IPS DF 6.9 (cell line): ENCODE measurements at regions not wholly inside any gene's neighbourhood (a gene's known extent, or its start where the extent isn't known, plus 50 kb on each side); places are given as distances from the start of the nearest gene placed in this dataset.
"Not testable (repeated sequence)": the region's sequence is repeated elsewhere in the genome, so short reads cannot be mapped to it uniquely, and the experiment has no call there.

ENCODE experiments used
- DNase-seq: peaks from one replicate; pipeline ENCODE4 v3.0.0-alpha.2; 2013; ENCODE audit warnings: low read depth, low spot score
- H3K27ac ChIP-seq: one replicate; pipeline ENCODE4 v1.5.1; 2013; ENCODE audit warnings: low read length, control low read depth
- H3K27me3 ChIP-seq: 2 replicates; pipeline ENCODE4 v1.6.1; 2013; ENCODE audit warnings: mild to moderate bottlenecking, low read length; ENCODE audit not compliant: control insufficient read depth, insufficient read depth
- H3K36me3 ChIP-seq: 2 replicates; pipeline ENCODE4 v1.6.1; 2013; ENCODE audit warnings: low read length; ENCODE audit not compliant: control insufficient read depth, insufficient read depth
- H3K4me1 ChIP-seq: 2 replicates; pipeline ENCODE4 v1.6.1; 2013; ENCODE audit warnings: low read length; ENCODE audit not compliant: control insufficient read depth, insufficient read depth
- H3K4me3 ChIP-seq: 2 replicates; pipeline ENCODE4 v1.5.1; 2013; ENCODE audit warnings: mild to moderate bottlenecking, low read length
- H3K9me3 ChIP-seq: 2 replicates; pipeline ENCODE4 v1.6.1; 2013; ENCODE audit warnings: low read length, inconsistent platforms; ENCODE audit not compliant: control insufficient read depth, insufficient read depth
- WGBS: extraction: QIAGEN DNeasy Blood & Tissue Kit; methylation state at CpG from one replicate; pipeline ENCODE4 v1.1.7; 2013; ENCODE audit warnings: mixed read lengths, missing lambda C conversion rate; ENCODE audit not compliant: insufficient read length, insufficient coverage; 5-methylcytosine and 5-hydroxymethylcytosine counted together

DNA sequence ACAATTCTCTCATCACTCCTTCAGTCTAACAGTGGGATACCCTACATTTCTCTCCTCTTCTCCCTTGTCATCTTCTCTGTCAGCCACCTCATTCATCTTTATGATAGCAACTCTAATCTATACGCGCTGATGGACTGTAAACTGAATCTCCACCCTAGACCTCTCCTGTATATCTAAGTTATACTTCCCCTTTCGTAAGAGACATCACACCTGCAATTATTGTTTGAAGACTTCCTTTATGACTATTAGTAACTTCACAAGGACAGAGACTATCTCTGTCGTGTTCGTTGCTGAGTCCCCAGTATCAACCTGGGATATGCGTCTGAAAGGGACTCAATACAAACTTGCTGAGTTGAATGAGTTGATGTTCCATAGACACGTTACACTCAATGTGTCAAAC, 263.2 kb downstream of the IRS1 start:
- no CpG with 5 or more reads among the region's 7 CpGs for WGBS
- no peak for DNase-seq

DNA sequence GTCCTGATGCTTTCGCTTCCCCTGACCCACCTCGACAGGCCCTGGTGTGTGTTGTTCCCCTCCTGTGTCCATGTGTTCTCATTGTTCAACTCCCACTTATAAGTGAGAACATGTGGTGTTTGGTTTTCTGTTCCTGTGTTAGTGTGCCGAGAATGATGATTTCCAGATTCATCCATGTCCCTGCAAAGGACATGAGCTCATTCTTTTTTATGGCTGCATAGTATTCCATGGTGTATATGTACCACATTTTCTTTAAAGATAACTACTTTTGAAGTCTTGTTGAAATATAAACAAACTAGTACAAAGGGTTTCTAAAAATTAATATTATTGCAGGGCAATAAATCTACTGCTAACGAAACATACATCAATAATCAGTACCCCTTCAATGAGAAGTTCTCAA, 266.6 kb downstream of the IRS1 start:
- not testable (repeated sequence) for H3K27me3 ChIP-seq, H3K4me1 ChIP-seq, H3K4me3 ChIP-seq, DNase-seq, H3K27ac ChIP-seq, H3K9me3 ChIP-seq, H3K36me3 ChIP-seq
- WGBS = no CpG with 5 or more reads among the region's 4 CpGs

More for the DNA sequence above, 263.2 kb downstream of the IRS1 start:
- no peak overlapping the region for H3K4me3 ChIP-seq
- no peaks in the 10 kb centered on the region for H3K9me3 ChIP-seq
- no peaks in the 10 kb centered on the region for H3K36me3 ChIP-seq
- no peaks in the 10 kb centered on the region for H3K4me1 ChIP-seq
- no peaks in the 10 kb centered on the region for H3K27me3 ChIP-seq
- no peak overlapping the region for H3K27ac ChIP-seq

DNA sequence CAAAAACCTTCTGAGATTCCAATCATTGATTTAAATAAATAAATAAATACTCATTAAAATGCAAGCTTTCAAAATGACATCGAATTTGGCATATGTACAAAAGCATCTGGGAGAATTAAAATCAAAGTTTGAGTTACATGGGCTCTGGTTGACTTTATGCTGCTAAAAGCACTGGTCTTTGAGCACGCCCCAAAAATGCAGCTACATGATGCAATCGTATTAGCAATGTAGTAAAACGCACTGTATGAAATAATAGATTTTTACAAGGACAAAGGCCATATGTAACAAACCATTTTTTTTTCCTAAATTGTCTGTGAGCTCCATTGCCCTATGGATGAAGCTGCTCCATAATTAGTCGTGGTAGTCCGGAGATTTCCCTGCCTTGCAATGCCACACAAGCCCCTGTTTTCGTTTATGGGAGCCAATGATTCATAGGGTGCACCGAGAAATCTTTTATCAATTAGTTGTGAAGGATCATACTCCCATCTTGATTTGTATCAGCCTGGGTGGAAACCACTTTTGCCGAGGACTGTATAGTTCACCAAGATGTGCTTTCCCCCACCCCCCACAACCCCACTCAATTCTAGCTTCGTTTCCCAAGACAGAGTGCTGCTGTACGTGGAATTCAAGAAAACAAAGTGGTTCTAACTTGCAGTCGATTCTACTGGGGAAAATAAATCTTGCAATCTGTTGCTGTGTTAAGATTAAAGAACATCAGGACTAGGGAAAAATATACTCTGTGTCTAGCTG, 268.4 kb downstream of the IRS1 start:
- Histone ChIP-seq H3K4me1 (no peaks in the 10 kb centered on the region), H3K36me3 (no peaks in the 10 kb centered on the region), H3K4me3 (no peak overlapping the region), H3K27me3 (no peaks in the 10 kb centered on the region), H3K27ac (no peak overlapping the region), H3K9me3 (no peaks in the 10 kb centered on the region)
- DNase-seq = no peak
- WGBS = no CpG with 5 or more reads among the region's 12 CpGs

DNA sequence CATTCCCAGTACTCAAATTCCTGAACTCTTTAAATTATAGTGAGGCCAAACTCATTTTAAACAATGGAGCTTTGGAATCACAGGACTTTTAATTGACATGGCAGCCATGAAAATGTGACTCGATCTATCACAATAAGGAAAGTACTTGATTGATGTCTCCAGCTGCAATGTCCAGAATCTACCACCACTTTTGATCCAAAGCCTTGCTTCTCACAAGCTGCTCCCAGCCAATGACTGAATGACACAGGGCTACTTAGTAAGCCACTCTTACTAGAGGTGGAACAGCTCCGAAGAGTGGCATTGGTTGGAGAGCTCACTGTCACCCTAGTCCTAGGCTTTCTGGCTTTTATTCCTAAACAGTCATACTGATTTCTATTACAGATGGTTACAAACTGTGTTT, 270.1 kb downstream of the IRS1 start:
- no CpG with 5 or more reads among the region's 2 CpGs for WGBS
- DNase-seq = no peak
- no peaks in the 10 kb centered on the region for H3K4me1 ChIP-seq

GRCh38 chr2:226526716-226527115, 272.9 kb downstream of the IRS1 start:
- Histone ChIP-seq H3K4me3 (no peak overlapping the region), H3K4me1 (no peaks in the 10 kb centered on the region), H3K36me3 (no peaks in the 10 kb centered on the region), H3K9me3 (no peaks in the 10 kb centered on the region), H3K27ac (no peak overlapping the region), H3K27me3 (no peaks in the 10 kb centered on the region)
- no peak for DNase-seq
- WGBS = no CpG with 5 or more reads among the region's 3 CpGs

More for the DNA sequence above, 270.1 kb downstream of the IRS1 start:
- no peak overlapping the region for H3K27ac ChIP-seq
- H3K36me3 ChIP-seq = no peaks in the 10 kb centered on the region
- H3K4me3 ChIP-seq = no peak overlapping the region
- H3K27me3 ChIP-seq = no peaks in the 10 kb centered on the region
- H3K9me3 ChIP-seq = no peaks in the 10 kb centered on the region

DNA sequence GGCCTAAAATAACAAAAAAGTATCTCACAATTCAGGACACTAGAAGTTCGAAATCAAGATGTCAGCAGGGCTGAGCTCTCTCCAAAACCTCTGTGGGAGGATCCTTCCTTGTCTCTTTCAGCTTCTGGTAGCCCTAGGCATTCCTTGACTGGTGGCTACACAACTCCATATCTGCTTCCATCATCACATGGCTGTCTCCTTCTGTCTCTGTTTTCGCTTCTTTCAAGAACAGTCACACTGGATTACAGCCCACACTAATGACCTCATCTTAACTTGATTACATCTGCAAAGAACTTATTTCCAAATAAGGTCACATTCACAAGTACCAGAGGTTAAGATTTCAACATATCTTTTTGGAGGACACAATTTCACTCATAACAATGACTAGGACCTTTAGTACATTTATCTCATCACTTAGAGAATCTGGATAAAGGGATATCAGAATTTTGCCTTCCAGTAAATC, 275.2 kb downstream of the IRS1 start:
- Histone ChIP-seq H3K27ac (no peak overlapping the region), H3K36me3 (no peaks in the 10 kb centered on the region), H3K4me3 (no peak overlapping the region), H3K27me3 (no peaks in the 10 kb centered on the region), H3K4me1 (no peaks in the 10 kb centered on the region), H3K9me3 (no peaks in the 10 kb centered on the region)
- no CpG with 5 or more reads among the region's 2 CpGs for WGBS
- DNase-seq = no peak

DNA sequence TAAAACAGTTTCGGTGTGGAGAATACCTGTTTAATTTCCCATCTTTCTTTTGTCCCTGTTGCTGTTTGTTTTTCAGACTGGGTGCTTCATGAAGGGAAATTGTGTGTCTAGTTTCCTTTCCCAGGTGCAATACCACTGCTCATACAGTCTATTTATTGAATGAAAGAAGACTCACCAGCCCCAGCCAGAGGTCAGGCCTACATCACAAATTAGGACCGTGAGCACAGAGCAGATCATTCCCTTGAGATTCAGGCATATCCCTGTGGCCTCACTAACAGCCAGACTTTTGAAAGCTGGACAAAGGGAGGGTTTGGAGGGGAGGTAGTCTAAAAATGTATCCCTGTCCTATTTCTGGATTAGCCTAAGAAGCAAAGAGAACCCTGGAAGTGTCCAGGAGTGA, 278.9 kb downstream of the IRS1 start:
- H3K4me1 ChIP-seq = no peaks in the 10 kb centered on the region
- H3K27me3 ChIP-seq = no peaks in the 10 kb centered on the region
- no peak overlapping the region for H3K4me3 ChIP-seq
- DNase-seq = no peak
- WGBS = no CpG with 5 or more reads among the region's 2 CpGs
- H3K27ac ChIP-seq = no peak overlapping the region
- no peaks in the 10 kb centered on the region for H3K36me3 ChIP-seq
- H3K9me3 ChIP-seq = no peaks in the 10 kb centered on the region

GRCh38 chr2:226515344-226516055, 284.1 kb downstream of the IRS1 start:
- Histone ChIP-seq H3K4me3 (no peak overlapping the region), H3K4me1 (no peaks in the 10 kb centered on the region), H3K36me3 (no peaks in the 10 kb centered on the region), H3K9me3 (no peaks in the 10 kb centered on the region), H3K27me3 (no peaks in the 10 kb centered on the region), H3K27ac (no peak overlapping the region)
- WGBS = no CpG with 5 or more reads among the region's 4 CpGs
- no peak for DNase-seq

GRCh38 chr2:226514895-226515294, 284.7 kb downstream of the IRS1 start:
- no CpG with 5 or more reads among the region's 1 CpG for WGBS
- Histone ChIP-seq H3K9me3 (no peaks in the 10 kb centered on the region), H3K4me1 (no peaks in the 10 kb centered on the region), H3K4me3 (no peak overlapping the region), H3K36me3 (no peaks in the 10 kb centered on the region), H3K27ac (no peak overlapping the region), H3K27me3 (no peaks in the 10 kb centered on the region)
- no peak for DNase-seq

DNA sequence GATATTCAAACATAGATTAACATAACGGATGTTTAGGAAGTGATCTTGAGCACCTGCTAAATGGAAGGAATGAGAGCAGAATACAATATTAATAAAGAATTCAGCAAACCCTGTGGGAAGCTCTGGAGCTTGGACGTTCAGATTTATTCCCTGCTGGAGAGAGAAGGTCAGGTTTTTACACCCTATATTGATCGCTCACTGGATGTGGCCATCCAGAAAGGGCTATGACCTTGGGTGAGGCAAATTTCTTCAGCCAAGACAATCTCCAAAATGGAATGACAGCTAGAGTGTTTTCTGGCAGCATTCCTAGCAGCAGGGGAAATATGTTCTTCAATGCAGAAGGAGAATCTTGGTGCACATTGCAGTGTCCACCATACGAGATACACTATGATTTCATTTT, 288.3 kb downstream of the IRS1 start:
- Histone ChIP-seq H3K27me3 (no peaks in the 10 kb centered on the region), H3K27ac (no peak overlapping the region), H3K9me3 (no peaks in the 10 kb centered on the region), H3K4me3 (no peak overlapping the region), H3K4me1 (no peaks in the 10 kb centered on the region), H3K36me3 (no peaks in the 10 kb centered on the region)
- WGBS = no CpG with 5 or more reads among the region's 4 CpGs
- no peak for DNase-seq
